GM19239 (cell line): ENCODE measurements at regions not wholly inside any gene's neighbourhood (a gene's known extent, or its start where the extent isn't known, plus 50 kb on each side); places are given as distances from the start of the nearest gene placed in this dataset.

Source experiments
- DNase-seq: peaks from one replicate; pipeline ENCODE4 v3.0.0; 2011; ENCODE audit warnings: low spot score; ENCODE audit not compliant: insufficient read length
- FAIRE-seq: peaks from 2 replicates; lab custom pipeline; 2011; peaks lifted over from hg19 to GRCh38; lab: Jason Lieb, UNC

DNA sequence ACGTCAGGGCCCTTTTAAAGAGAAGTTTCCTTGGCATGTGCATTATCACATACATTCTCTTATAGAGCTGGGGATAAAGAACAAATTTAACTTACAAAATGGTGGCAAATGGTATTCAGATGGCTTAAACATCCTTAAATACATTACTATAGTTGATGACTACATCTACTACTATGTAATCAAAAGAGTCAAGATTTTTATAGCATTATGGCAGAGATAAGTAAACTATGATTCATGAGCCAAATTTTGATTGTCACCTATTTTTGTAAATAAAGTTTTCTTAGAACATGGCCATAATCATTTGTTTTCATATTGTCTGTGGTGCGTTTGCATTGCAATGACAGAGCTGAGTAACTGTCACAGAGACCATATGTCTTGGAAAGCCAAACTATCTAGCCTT lies 1188.6 kb upstream of the TENM4 start:
- DNase-seq (no peak), FAIRE-seq (no peak)

DNA sequence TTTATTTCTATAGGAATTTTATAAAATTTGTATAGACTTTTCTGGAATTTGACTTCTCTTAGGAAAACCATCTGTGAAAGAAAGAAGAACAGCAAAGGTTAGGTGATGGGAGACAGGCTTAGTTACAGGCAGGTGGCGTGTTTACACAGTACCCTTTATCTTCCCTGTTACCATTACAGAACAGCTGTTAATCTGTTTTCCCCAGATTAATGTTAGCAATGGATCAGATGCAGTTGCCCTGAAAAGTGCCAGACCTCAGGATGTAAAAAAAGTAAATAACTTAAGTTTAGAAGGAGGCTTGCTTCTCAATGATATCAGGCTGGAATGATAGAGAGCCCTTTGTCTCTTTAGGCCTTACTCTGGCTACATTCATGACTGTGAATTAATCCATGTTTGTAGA lies 1186.5 kb upstream of the TENM4 start:
- DNase-seq (no peak), FAIRE-seq (no peak)

GRCh38 chr11:80626721-80627120 lies 1185.9 kb upstream of the TENM4 start:
- FAIRE-seq = no peak
- DNase-seq = no peak

DNA sequence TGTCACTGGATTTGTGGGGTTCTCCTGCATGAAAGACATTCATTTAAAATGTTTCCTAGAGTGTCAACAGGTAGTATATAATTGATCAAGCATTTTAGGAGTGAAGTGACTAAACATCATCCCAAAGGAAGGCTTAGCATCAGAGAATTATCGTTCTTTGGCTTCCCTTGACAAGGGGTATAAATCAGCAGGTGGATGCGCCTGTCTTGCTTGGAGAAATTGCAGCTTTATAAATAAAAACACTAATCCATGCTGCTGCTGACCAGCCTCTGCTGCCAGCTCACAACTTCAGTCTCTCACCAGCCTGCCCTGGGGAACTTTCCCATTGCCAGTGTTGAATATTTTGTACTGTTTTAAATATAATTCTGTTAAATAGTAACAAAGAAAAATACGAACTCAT lies 1184.7 kb upstream of the TENM4 start:
- FAIRE-seq (no peak), DNase-seq (no peak)

DNA sequence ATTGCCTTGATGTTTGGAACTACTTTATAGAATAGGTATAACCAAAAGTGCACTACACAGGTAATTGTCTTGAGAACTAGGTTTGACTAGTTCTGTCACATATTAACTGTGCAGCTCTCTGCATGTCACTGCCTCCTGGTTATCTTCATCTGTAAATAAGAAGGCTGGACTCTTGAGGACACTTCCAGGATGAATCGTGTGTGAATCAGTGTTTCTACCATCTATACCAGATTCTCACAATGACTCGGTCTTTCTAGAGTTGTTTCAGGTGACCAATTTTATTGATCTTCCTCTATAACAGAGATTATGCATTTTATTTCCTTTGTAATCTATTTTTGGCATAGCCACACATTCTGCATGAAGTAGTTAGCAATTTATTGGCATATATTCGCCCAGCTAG lies 1181.0 kb upstream of the TENM4 start:
- DNase-seq = no peak
- FAIRE-seq = no peak

DNA sequence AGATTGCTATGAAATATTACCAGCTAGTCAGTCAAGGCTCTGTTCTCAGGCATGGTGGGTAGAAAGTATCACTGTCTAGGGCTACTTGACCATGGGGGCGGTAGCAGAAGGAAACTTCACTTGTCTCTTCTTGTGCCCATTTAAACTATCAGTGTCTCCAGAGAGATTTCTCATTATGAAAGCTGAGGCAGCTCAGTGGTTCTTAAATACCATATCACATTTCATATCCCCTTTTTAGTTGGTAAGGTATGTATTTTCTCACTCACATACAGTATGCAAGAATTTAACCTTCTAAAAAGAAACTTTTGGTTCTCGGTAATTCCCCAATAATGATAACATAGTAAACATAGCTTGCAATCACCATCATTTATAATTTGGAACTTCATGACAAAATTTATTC lies 1180.0 kb upstream of the TENM4 start:
- FAIRE-seq = no peak

GRCh38 chr11:80617156-80617555 lies 1176.3 kb upstream of the TENM4 start:
- no peak for FAIRE-seq
- no peak for DNase-seq

More for the DNA sequence above, 1180.0 kb upstream of the TENM4 start:
- no peak for DNase-seq

GRCh38 chr11:80616070-80616800 lies 1175.4 kb upstream of the TENM4 start:
- no peak for FAIRE-seq
- DNase-seq = no peak

GRCh38 chr11:80613655-80614054 lies 1172.8 kb upstream of the TENM4 start:
- DNase-seq = no peak
- no peak for FAIRE-seq

GRCh38 chr11:80610516-80610915 lies 1169.7 kb upstream of the TENM4 start:
- DNase-seq = no peak
- FAIRE-seq = no peak

- DNase-seq = no peak
- FAIRE-seq = no peak
Measured at GRCh38 chr11:80603472-80603871, 1162.6 kb upstream of the TENM4 start.

GRCh38 chr11:80598905-80599304 lies 1158.1 kb upstream of the TENM4 start:
- FAIRE-seq = no peak
- DNase-seq = no peak

DNA sequence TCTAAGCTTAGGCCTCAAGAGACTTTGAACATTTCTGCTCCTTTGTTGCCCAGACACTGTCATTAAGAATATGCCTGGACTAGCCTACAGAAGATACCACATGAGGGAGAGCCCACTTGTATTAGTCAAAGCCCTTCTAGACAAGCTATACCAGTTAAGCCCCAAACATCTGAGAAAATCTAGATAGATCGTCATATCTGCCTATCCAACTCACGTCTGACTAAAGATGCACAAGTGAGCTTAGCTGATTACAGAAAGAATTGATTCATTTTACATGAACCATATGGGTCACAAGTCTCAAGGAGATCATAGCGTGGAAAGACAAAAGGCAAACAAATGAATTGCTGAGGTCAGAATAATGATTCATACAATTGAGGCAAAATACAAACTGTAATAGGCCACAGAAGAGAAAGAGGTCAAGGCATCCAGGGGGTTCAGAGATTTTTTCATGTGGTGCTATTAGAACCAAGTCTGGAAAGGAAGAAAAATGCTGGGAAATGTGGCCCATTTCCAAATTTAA lies 1155.5 kb upstream of the TENM4 start:
- DNase-seq = no peak
- FAIRE-seq = no peak

GRCh38 chr11:80595011-80595410 lies 1154.2 kb upstream of the TENM4 start:
- FAIRE-seq (no peak), DNase-seq (no peak)

GRCh38 chr11:80593648-80594374 lies 1153.0 kb upstream of the TENM4 start:
- no peak for FAIRE-seq
- DNase-seq = no peak

GRCh38 chr11:80592546-80592945 lies 1151.7 kb upstream of the TENM4 start:
- FAIRE-seq (no peak), DNase-seq (no peak)

DNA sequence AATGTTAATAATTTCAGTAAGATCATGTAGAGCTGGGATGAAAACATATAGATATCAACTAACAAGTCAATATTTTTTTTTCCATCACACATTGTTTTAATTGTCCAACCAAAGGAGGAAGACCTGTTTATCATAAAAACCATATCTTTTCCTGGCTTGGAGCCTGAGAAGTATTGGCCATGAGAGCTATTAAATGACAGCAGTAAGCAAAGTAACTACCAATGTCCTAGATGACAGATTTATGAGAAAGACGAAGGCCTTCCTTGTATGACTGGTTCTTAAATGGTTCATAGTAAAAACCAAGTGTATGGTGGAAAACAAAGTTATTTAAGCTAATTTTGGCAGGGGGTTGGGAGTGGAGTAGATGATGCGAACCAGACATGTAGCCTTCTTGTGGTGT lies 1147.1 kb upstream of the TENM4 start:
- DNase-seq = no peak
- no peak for FAIRE-seq

- DNase-seq (no peak), FAIRE-seq (no peak)
Measured at GRCh38 chr11:80586464-80586863, 1145.6 kb upstream of the TENM4 start.

- DNase-seq = no peak
- FAIRE-seq = no peak
Measured at GRCh38 chr11:80584661-80585060, 1143.8 kb upstream of the TENM4 start.

- no peak for DNase-seq
- FAIRE-seq = no peak
Measured at GRCh38 chr11:80569832-80570231, 1129.0 kb upstream of the TENM4 start.

DNA sequence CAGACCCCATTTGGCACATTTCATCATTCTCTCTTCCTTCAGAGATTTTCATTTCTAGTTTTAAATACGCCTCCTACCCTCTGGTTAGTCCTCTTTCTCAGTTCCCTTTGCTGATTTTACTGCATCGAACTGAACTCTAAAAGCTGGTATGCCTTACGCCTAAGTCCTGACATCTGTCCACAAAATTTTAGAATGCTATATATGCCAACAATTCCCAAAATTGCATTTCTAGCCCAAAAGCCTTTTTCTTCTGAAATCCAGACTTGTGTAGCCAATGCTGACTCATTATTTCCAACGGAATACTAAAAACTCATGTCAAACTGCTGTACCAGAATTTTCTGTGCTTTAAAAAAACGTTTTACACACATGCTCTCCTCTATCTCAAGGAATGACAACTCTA lies 1124.4 kb upstream of the TENM4 start:
- no peak for FAIRE-seq
- no peak for DNase-seq
